ENCODE measurements at regions not wholly inside any gene's neighbourhood (a gene's known extent, or its start where the extent isn't known, plus 50 kb on each side); places are given as distances from the start of the nearest gene placed in this dataset.

GRCh38 chr10:47060356-47060755, 149.1 kb downstream of the PTPN20 start:
- TF ChIP-seq CTCF (IDR thresholded peaks at IDR 0.05) (no peak), POLR2A (IDR thresholded peaks at IDR 0.05) (no peak), EP300 (IDR thresholded peaks at IDR 0.05) (no peak)
